ENCODE measurements at regions not wholly inside any gene's neighbourhood (a gene's known extent, or its start where the extent isn't known, plus 50 kb on each side); places are given as distances from the start of the nearest gene placed in this dataset.

DNA sequence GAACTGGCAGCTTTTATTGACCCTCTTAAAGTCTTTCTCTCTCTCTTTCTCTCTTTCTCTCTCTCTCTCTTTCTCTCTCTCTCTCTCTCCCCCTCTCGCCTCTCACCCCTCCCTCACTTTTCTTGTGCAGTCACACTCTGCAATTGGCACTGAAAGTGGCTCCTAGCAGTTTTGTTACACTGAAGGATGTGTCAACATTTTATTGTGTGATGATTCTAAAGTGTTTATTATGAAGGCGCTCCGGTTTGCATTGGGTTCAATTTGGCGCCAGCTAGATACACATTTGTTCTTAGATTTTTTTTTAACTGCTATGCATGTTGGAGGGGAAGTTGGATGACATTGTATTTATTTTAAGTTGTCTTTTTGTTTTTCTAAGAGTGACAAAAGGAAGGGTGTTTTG, 64.0 kb upstream of the CHRM3 start:
- H3K27me3 Mint-ChIP-seq = peaks cover 18% of the 10 kb centered on the region
- no peaks in the 10 kb centered on the region for H3K9me3 Mint-ChIP-seq
- no peak overlapping the region for H3K4me3 Mint-ChIP-seq
- no peaks in the 10 kb centered on the region for H3K4me1 Mint-ChIP-seq
- no peaks in the 10 kb centered on the region for H3K36me3 Mint-ChIP-seq
- no peak overlapping the region for H3K27ac Mint-ChIP-seq

GRCh38 chr1:239321877-239322276, 64.5 kb upstream of the CHRM3 start:
- no peak overlapping the region for H3K4me3 Mint-ChIP-seq

GRCh38 chr1:239317948-239318347, 68.4 kb upstream of the CHRM3 start:
- Mint-ChIP-seq H3K4me1 (no peaks in the 10 kb centered on the region), H3K27me3 (peaks cover 18% of the 10 kb centered on the region), H3K36me3 (no peaks in the 10 kb centered on the region), H3K27ac (no peak overlapping the region), H3K4me3 (no peak overlapping the region), H3K9me3 (no peaks in the 10 kb centered on the region)

More at GRCh38 chr1:239321877-239322276, 64.5 kb upstream of the CHRM3 start:
- Mint-ChIP-seq H3K27me3 (peaks cover 18% of the 10 kb centered on the region), H3K4me1 (no peaks in the 10 kb centered on the region), H3K9me3 (no peaks in the 10 kb centered on the region), H3K27ac (no peak overlapping the region), H3K36me3 (no peaks in the 10 kb centered on the region)

DNA sequence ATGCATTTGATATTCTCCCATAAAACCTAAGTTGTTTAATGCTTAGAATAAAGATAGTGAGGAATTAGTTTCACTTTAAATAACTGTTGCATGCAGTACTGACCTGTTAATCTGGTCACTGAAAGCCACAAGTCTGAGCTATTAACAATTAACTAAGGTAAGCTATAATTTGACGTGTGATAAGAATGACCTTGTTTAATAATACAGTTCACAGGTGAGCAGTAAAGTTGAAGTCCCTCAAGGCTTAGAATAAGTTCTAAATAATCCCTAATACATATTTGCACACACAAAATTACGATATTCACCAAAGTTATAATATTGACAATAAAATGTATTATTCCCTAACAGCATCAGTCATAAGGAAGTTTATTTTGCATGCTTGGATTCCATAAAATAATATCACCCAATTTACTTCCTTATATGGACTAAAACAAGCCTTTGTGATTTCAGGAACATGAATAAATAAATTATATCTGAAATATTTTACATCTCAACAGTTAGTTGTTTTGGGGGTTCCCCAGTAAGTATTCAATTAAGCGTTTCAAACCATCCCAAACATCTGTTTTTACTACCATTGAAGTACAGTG, 70.6 kb upstream of the CHRM3 start:
- Mint-ChIP-seq H3K9me3 (no peaks in the 10 kb centered on the region), H3K4me3 (no peak overlapping the region), H3K4me1 (no peaks in the 10 kb centered on the region), H3K36me3 (no peaks in the 10 kb centered on the region), H3K27ac (no peak overlapping the region), H3K27me3 (peaks cover 13% of the 10 kb centered on the region)

DNA sequence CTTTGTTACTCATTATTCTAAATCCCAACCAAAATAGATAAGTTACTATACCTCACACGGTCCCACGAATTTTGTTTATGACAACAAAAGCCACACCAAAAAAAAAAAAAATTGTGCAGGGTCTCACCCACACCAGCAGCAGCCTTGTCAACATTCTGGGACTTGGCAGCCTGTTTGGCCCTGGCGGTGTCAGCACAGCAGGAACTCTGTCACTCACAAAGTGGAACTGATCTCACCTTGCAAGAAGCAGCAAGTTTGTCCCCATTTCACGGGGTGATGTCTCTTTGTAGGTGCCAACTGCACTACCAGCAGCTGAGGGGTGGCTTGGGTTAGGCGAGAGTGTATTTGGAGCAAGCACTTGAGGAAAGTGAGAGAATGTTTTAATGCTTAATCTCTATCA, 75.0 kb upstream of the CHRM3 start:
- H3K4me3 Mint-ChIP-seq = no peak overlapping the region
- no peaks in the 10 kb centered on the region for H3K9me3 Mint-ChIP-seq
- H3K27ac Mint-ChIP-seq = no peak overlapping the region
- H3K36me3 Mint-ChIP-seq = no peaks in the 10 kb centered on the region
- peaks cover 2% of the 10 kb centered on the region for H3K27me3 Mint-ChIP-seq
- H3K4me1 Mint-ChIP-seq = no peaks in the 10 kb centered on the region

- Mint-ChIP-seq H3K27ac (no peak overlapping the region), H3K36me3 (no peaks in the 10 kb centered on the region), H3K27me3 (no peaks in the 10 kb centered on the region), H3K4me1 (no peaks in the 10 kb centered on the region), H3K9me3 (no peaks in the 10 kb centered on the region), H3K4me3 (no peak overlapping the region)
These were observed 77.6 kb upstream of the CHRM3 start for GRCh38 chr1:239308701-239309333.

GRCh38 chr1:239307886-239308285, 78.5 kb upstream of the CHRM3 start:
- H3K4me1 Mint-ChIP-seq = no peaks in the 10 kb centered on the region
- H3K4me3 Mint-ChIP-seq = no peak overlapping the region
- H3K9me3 Mint-ChIP-seq = no peaks in the 10 kb centered on the region
- H3K36me3 Mint-ChIP-seq = no peaks in the 10 kb centered on the region
- no peak overlapping the region for H3K27ac Mint-ChIP-seq
- H3K27me3 Mint-ChIP-seq = no peaks in the 10 kb centered on the region

- no peaks in the 10 kb centered on the region for H3K9me3 Mint-ChIP-seq
These were observed 79.9 kb upstream of the CHRM3 start for GRCh38 chr1:239306426-239306825.

DNA sequence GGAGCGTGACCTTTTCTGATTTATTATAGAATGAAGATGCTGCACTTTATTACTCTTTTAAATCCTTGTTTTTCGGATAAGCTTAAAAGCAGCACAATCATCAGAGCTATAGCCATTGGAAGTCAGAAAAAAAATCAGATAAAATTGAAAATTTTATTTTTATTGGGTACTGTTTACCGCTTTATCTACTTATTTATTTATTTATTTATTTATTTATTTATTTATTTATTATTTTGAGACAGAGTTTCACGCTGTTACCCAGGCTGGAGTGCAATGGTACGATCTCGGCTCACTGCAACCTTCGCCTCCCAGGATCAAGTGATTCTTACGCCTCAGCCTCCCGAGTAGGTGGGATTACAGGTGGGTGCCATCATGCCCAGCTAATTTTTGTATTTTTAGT, 83.1 kb upstream of the CHRM3 start:
- H3K27ac Mint-ChIP-seq = no peak overlapping the region
- no peaks in the 10 kb centered on the region for H3K36me3 Mint-ChIP-seq
- no peaks in the 10 kb centered on the region for H3K9me3 Mint-ChIP-seq
- H3K4me1 Mint-ChIP-seq = no peaks in the 10 kb centered on the region
- H3K27me3 Mint-ChIP-seq = peaks cover 10% of the 10 kb centered on the region
- no peak overlapping the region for H3K4me3 Mint-ChIP-seq

More at GRCh38 chr1:239306426-239306825, 79.9 kb upstream of the CHRM3 start:
- Mint-ChIP-seq H3K27me3 (peaks cover 3% of the 10 kb centered on the region), H3K27ac (no peak overlapping the region), H3K36me3 (no peaks in the 10 kb centered on the region), H3K4me3 (no peak overlapping the region), H3K4me1 (no peaks in the 10 kb centered on the region)

- no peaks in the 10 kb centered on the region for H3K9me3 Mint-ChIP-seq
- H3K4me1 Mint-ChIP-seq = no peaks in the 10 kb centered on the region
- no peak overlapping the region for H3K27ac Mint-ChIP-seq
- H3K4me3 Mint-ChIP-seq = no peak overlapping the region
- H3K27me3 Mint-ChIP-seq = peaks cover 10% of the 10 kb centered on the region
- no peaks in the 10 kb centered on the region for H3K36me3 Mint-ChIP-seq
These were observed 83.7 kb upstream of the CHRM3 start for GRCh38 chr1:239302696-239303095.

DNA sequence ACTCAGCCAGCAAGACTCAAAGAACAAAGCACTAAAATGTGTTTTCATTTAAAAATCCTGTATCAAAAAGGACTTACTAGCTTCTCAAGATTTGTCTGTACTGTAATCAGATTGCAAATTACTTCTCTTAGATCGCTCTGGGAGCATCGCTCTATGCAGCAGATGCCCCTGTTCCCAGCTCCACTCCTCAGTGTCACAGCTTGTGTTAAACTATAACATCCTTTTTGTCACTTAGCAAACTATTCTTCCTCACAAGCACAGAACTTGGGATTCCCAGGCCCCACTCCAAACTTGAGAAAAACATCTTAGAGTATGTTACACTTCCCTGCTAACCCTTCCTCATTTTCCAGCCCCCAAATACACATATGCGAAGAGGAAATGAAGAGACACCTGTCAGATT, 85.1 kb upstream of the CHRM3 start:
- no peaks in the 10 kb centered on the region for H3K36me3 Mint-ChIP-seq
- H3K27ac Mint-ChIP-seq = no peak overlapping the region
- H3K27me3 Mint-ChIP-seq = peaks cover 12% of the 10 kb centered on the region
- no peaks in the 10 kb centered on the region for H3K9me3 Mint-ChIP-seq
- no peak overlapping the region for H3K4me3 Mint-ChIP-seq
- no peaks in the 10 kb centered on the region for H3K4me1 Mint-ChIP-seq

GRCh38 chr1:239297910-239298309, 88.5 kb upstream of the CHRM3 start:
- H3K27ac Mint-ChIP-seq = no peak overlapping the region
- no peak overlapping the region for H3K4me3 Mint-ChIP-seq
- H3K36me3 Mint-ChIP-seq = no peaks in the 10 kb centered on the region
- H3K27me3 Mint-ChIP-seq = peaks cover 12% of the 10 kb centered on the region
- H3K4me1 Mint-ChIP-seq = no peaks in the 10 kb centered on the region
- H3K9me3 Mint-ChIP-seq = no peaks in the 10 kb centered on the region

- H3K9me3 Mint-ChIP-seq = no peaks in the 10 kb centered on the region
- no peaks in the 10 kb centered on the region for H3K4me1 Mint-ChIP-seq
- H3K4me3 Mint-ChIP-seq = no peak overlapping the region
- no peaks in the 10 kb centered on the region for H3K36me3 Mint-ChIP-seq
- peaks cover 3% of the 10 kb centered on the region for H3K27me3 Mint-ChIP-seq
- H3K27ac Mint-ChIP-seq = no peak overlapping the region
These were observed 92.8 kb upstream of the CHRM3 start for GRCh38 chr1:239293350-239294110.

- no peak overlapping the region for H3K27ac Mint-ChIP-seq
- H3K36me3 Mint-ChIP-seq = no peaks in the 10 kb centered on the region
- peaks cover 2% of the 10 kb centered on the region for H3K27me3 Mint-ChIP-seq
- no peaks in the 10 kb centered on the region for H3K9me3 Mint-ChIP-seq
- no peaks in the 10 kb centered on the region for H3K4me1 Mint-ChIP-seq
- H3K4me3 Mint-ChIP-seq = no peak overlapping the region
These were observed 97.4 kb upstream of the CHRM3 start for GRCh38 chr1:239288820-239289554.

DNA sequence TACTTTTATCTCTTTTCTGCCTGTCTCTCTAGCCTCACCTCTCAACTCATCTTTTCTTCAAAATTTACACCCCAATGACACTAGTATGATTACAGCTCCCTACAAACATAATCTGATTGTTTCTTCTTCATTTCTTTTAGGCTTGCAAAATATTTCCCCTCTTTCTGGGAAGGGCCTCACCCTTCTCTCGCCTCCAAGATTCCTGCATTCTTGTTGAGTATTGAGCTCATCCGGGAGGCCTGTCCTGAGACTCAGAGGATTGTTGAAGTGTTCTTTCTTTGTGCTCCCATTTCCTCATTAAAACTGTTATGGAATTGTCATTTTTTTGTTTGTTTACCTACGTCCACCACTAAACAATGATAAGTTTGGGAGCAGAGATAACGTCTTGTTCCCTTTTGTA, 99.1 kb upstream of the CHRM3 start:
- H3K27me3 Mint-ChIP-seq = peaks cover 3% of the 10 kb centered on the region
- no peaks in the 10 kb centered on the region for H3K36me3 Mint-ChIP-seq
- H3K27ac Mint-ChIP-seq = no peak overlapping the region
- H3K4me1 Mint-ChIP-seq = no peaks in the 10 kb centered on the region
- H3K4me3 Mint-ChIP-seq = no peak overlapping the region
- H3K9me3 Mint-ChIP-seq = no peaks in the 10 kb centered on the region

GRCh38 chr1:239283216-239283615, 103.2 kb upstream of the CHRM3 start:
- Mint-ChIP-seq H3K36me3 (no peaks in the 10 kb centered on the region), H3K27me3 (peaks cover 3% of the 10 kb centered on the region), H3K27ac (no peak overlapping the region), H3K4me3 (no peak overlapping the region), H3K9me3 (no peaks in the 10 kb centered on the region), H3K4me1 (no peaks in the 10 kb centered on the region)
